Prostate gland (tissue), 2 donors: ENCODE measurements at regions not wholly inside any gene's neighbourhood (a gene's known extent, or its start where the extent isn't known, plus 50 kb on each side); places are given as distances from the start of the nearest gene placed in this dataset.

Experiments used
- CTCF ChIP-seq, 4 experiments: fragments of 200-600 bp in 2 of 4; fragments of 450-650 bp in 2 of 4; sonication (generic) in 2 of 4; IDR thresholded peaks; 1 replicate in 3 of 4; 2 replicates in 1 of 4; pipeline ENCODE4 v1.5.1; 2016 to 2019; ENCODE audit warnings: antibody characterized with exemption in 4 of 4, mild to moderate bottlenecking in 2 of 4, moderate library complexity in 2 of 4
- POLR2A ChIP-seq: fragments of 450-650 bp; IDR thresholded peaks from one replicate; pipeline ENCODE4 v1.6.1; 2016; ENCODE audit warnings: antibody characterized with exemption, mild to moderate bottlenecking

DNA sequence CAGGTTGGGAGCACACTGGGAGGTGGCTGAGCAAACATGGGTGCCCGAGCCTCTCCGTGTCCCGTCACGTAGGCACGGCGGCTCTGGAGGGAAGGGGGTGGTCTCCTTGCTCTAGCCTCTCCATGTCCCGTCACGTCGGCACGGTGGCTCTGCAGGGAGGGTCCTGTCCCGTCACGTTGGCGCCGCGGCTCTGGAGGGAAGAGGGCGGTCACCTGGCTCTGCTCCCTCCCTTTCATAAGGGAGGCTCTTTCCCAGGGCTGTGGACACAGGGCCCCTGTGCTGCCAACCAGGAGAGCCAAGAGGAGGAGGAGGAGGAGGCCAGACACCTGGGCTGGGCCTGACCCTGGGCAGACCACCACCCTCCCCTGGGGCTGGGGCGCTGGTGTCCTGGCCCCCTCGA, 1173.7 kb downstream of the BRD1 start:
- TF ChIP-seq CTCF (IDR thresholded peaks at IDR 0.05) (no peak), POLR2A (no peak)
